Trophoblast cell (in vitro differentiated cells and primary cell): ENCODE measurements at regions not wholly inside any gene's neighbourhood (a gene's known extent, or its start where the extent isn't known, plus 50 kb on each side); places are given as distances from the start of the nearest gene placed in this dataset.

Experiments
- DNase-seq, 2 donors: peaks; one replicate each; pipeline ENCODE4 v3.0.0-alpha.2; 2016
- H2AFZ ChIP-seq: 2 replicates; pipeline ENCODE4 v1.6.1; 2013; ENCODE audit warnings: low read length, moderate library complexity, mild to moderate bottlenecking; ENCODE audit not compliant: insufficient read depth, poor library complexity
- H2AK5ac ChIP-seq: 2 replicates; pipeline ENCODE4 v1.6.1; 2013; ENCODE audit warnings: mild to moderate bottlenecking, low read length
- H2BK120ac ChIP-seq: 2 replicates; pipeline ENCODE4 v1.6.1; 2013; ENCODE audit warnings: low read length, mild to moderate bottlenecking, moderate library complexity; ENCODE audit not compliant: insufficient read depth, poor library complexity
- H2BK12ac ChIP-seq: 2 replicates; pipeline ENCODE4 v1.6.1; 2013; ENCODE audit warnings: mild to moderate bottlenecking, low read length, moderate library complexity
- H2BK5ac ChIP-seq: 2 replicates; pipeline ENCODE4 v1.6.1; 2013; ENCODE audit warnings: low read length, low read depth, moderate library complexity, mild to moderate bottlenecking; ENCODE audit not compliant: poor library complexity
- H3K14ac ChIP-seq: 2 replicates; pipeline ENCODE4 v1.6.1; 2013; ENCODE audit warnings: mild to moderate bottlenecking, low read length
- H3K18ac ChIP-seq: 2 replicates; pipeline ENCODE4 v1.6.1; 2013; ENCODE audit warnings: mild to moderate bottlenecking, low read length
- H3K23ac ChIP-seq: 2 replicates; pipeline ENCODE4 v1.6.1; 2013; ENCODE audit warnings: low read length
- H3K27ac ChIP-seq: 2 replicates; pipeline ENCODE4 v1.5.1; 2013; ENCODE audit warnings: low read depth, mild to moderate bottlenecking, inconsistent platforms, low read length, moderate library complexity
- H3K27me3 ChIP-seq: 2 replicates; pipeline ENCODE4 v1.6.1; 2013; ENCODE audit warnings: inconsistent platforms, mild to moderate bottlenecking, low read length, moderate library complexity; ENCODE audit not compliant: insufficient read depth
- H3K36me3 ChIP-seq, 2 experiments: 1 replicate in 1 of 2; 2 replicates in 1 of 2; pipeline ENCODE4 v1.6.1; 2013; ENCODE audit warnings: low read length in 2 of 2, mild to moderate bottlenecking in 2 of 2, moderate library complexity in 1 of 2; ENCODE audit not compliant: insufficient read depth in 2 of 2, control insufficient read depth in 1 of 2
- H3K4ac ChIP-seq: 2 replicates; pipeline ENCODE4 v1.6.1; 2013; ENCODE audit warnings: low read depth, mild to moderate bottlenecking, low read length, moderate library complexity
- H3K4me1 ChIP-seq, 2 experiments: 1 replicate in 1 of 2; 2 replicates in 1 of 2; pipeline ENCODE4 v1.6.1; 2013; ENCODE audit warnings: low read length in 2 of 2, mild to moderate bottlenecking in 2 of 2, moderate library complexity in 1 of 2; ENCODE audit not compliant: insufficient read depth in 2 of 2, control insufficient read depth in 1 of 2
- H3K4me2 ChIP-seq: 2 replicates; pipeline ENCODE4 v1.6.1; 2013; ENCODE audit warnings: inconsistent platforms, mild to moderate bottlenecking, low read length, moderate library complexity
- H3K4me3 ChIP-seq: 2 replicates; pipeline ENCODE4 v1.5.1; 2013; ENCODE audit warnings: mild to moderate bottlenecking, low read depth, low read length, inconsistent platforms
- H3K79me1 ChIP-seq: one replicate; pipeline ENCODE4 v1.6.1; 2013; ENCODE audit warnings: low read length
- H3K79me2 ChIP-seq: 2 replicates; pipeline ENCODE4 v1.6.1; 2013; ENCODE audit warnings: low read length, mild to moderate bottlenecking; ENCODE audit not compliant: control insufficient read depth, insufficient read depth, poor library complexity
- H3K9ac ChIP-seq: 2 replicates; pipeline ENCODE4 v1.6.1; 2013; ENCODE audit warnings: mild to moderate bottlenecking, low read length
- H3K9me3 ChIP-seq: 2 replicates; pipeline ENCODE4 v1.6.1; 2013; ENCODE audit warnings: low read depth, mild to moderate bottlenecking, control low read depth, inconsistent platforms, low read length; ENCODE audit not compliant: insufficient read depth
- H4K12ac ChIP-seq: 2 replicates; pipeline ENCODE4 v1.6.1; 2013; ENCODE audit warnings: low read depth, mild to moderate bottlenecking, low read length, moderate library complexity
- H4K8ac ChIP-seq: 2 replicates; pipeline ENCODE4 v1.6.1; 2013; ENCODE audit warnings: low read depth, mild to moderate bottlenecking, low read length, moderate library complexity
- H4K91ac ChIP-seq: one replicate; pipeline ENCODE4 v1.6.1; 2013; ENCODE audit warnings: low read depth, mild to moderate bottlenecking, low read length, moderate library complexity
- WGBS: extraction: QIAGEN DNeasy Blood & Tissue Kit; methylation state at CpG from one replicate; pipeline ENCODE4 v1.1.7; 2013; ENCODE audit warnings: missing lambda C conversion rate; ENCODE audit not compliant: insufficient read length, insufficient coverage; ENCODE audit errors: extremely low coverage; 5-methylcytosine and 5-hydroxymethylcytosine counted together

GRCh38 chr12:124471828-124472227 is 95.6 kb downstream of the NCOR2 start:
- no peak overlapping the region for H3K27ac ChIP-seq
- no peaks in the 10 kb centered on the region for H3K79me1 ChIP-seq
- no peak for DNase-seq
- H4K12ac ChIP-seq = no peak overlapping the region
- no peaks in the 10 kb centered on the region for H3K27me3 ChIP-seq
- no CpG with 5 or more reads among the region's 2 CpGs for WGBS
- H2BK5ac ChIP-seq = no peak overlapping the region
- peaks cover 56 to 66% of the 10 kb centered on the region in 2 experiments for H3K36me3 ChIP-seq
- no peaks in the 10 kb centered on the region for H3K79me2 ChIP-seq
- H3K4me2 ChIP-seq = no peak overlapping the region
- H3K9ac ChIP-seq = no peak overlapping the region
- H2BK12ac ChIP-seq = no peak overlapping the region
- no peak overlapping the region for H2BK120ac ChIP-seq
- H3K18ac ChIP-seq = no peak overlapping the region
- no peaks in the 10 kb centered on the region for H3K4me1 ChIP-seq
- H3K4me3 ChIP-seq = no peak overlapping the region
- no peak overlapping the region for H2AFZ ChIP-seq
- H4K8ac ChIP-seq = no peak overlapping the region
- H2AK5ac ChIP-seq = no peak overlapping the region
- no peak overlapping the region for H3K14ac ChIP-seq
- H4K91ac ChIP-seq = no peak overlapping the region
- no peak overlapping the region for H3K23ac ChIP-seq
- H3K9me3 ChIP-seq = peaks cover 20% of the 10 kb centered on the region
- H3K4ac ChIP-seq = no peak overlapping the region

GRCh38 chr12:124470806-124471205 is 96.6 kb downstream of the NCOR2 start:
- H3K9me3 ChIP-seq = peaks cover 21% of the 10 kb centered on the region

GRCh38 chr12:124470139-124470538 is 97.3 kb downstream of the NCOR2 start:
- no peak overlapping the region for H2AK5ac ChIP-seq
- no peaks in the 10 kb centered on the region for H3K4me1 ChIP-seq
- H3K79me2 ChIP-seq = no peaks in the 10 kb centered on the region
- H3K79me1 ChIP-seq = no peaks in the 10 kb centered on the region
- H3K14ac ChIP-seq = no peak overlapping the region
- no peak overlapping the region for H3K23ac ChIP-seq
- H3K4me3 ChIP-seq = no peak overlapping the region
- H3K27ac ChIP-seq = no peak overlapping the region
- no peak overlapping the region for H3K18ac ChIP-seq
- H3K9me3 ChIP-seq = peaks cover 25% of the 10 kb centered on the region
- WGBS = no CpG with 5 or more reads among the region's 5 CpGs
- peaks cover 60 to 65% of the 10 kb centered on the region in 2 experiments for H3K36me3 ChIP-seq
- H2BK5ac ChIP-seq = no peak overlapping the region
- no peak overlapping the region for H4K12ac ChIP-seq
- DNase-seq = no peak
- H3K27me3 ChIP-seq = no peaks in the 10 kb centered on the region
- H4K8ac ChIP-seq = no peak overlapping the region
- H3K4me2 ChIP-seq = no peak overlapping the region
- H2BK12ac ChIP-seq = no peak overlapping the region
- no peak overlapping the region for H2BK120ac ChIP-seq
- no peak overlapping the region for H3K4ac ChIP-seq
- H2AFZ ChIP-seq = no peak overlapping the region
- H3K9ac ChIP-seq = no peak overlapping the region
- no peak overlapping the region for H4K91ac ChIP-seq

More at GRCh38 chr12:124470806-124471205, 96.6 kb downstream of the NCOR2 start:
- no peak for DNase-seq
- no peak overlapping the region for H3K4ac ChIP-seq
- no peak overlapping the region for H2BK120ac ChIP-seq
- H3K4me1 ChIP-seq = no peaks in the 10 kb centered on the region
- H3K9ac ChIP-seq = no peak overlapping the region
- H2AFZ ChIP-seq = no peak overlapping the region
- no peak overlapping the region for H3K14ac ChIP-seq
- H4K12ac ChIP-seq = no peak overlapping the region
- peaks cover 59 to 65% of the 10 kb centered on the region in 2 experiments for H3K36me3 ChIP-seq
- no peak overlapping the region for H3K4me2 ChIP-seq
- H3K23ac ChIP-seq = no peak overlapping the region
- H3K79me1 ChIP-seq = no peaks in the 10 kb centered on the region
- no peak overlapping the region for H4K8ac ChIP-seq
- WGBS = no CpG with 5 or more reads among the region's 10 CpGs
- no peak overlapping the region for H4K91ac ChIP-seq
- no peak overlapping the region for H2BK12ac ChIP-seq
- H2AK5ac ChIP-seq = no peak overlapping the region
- H3K18ac ChIP-seq = no peak overlapping the region
- H3K79me2 ChIP-seq = no peaks in the 10 kb centered on the region
- H3K27ac ChIP-seq = no peak overlapping the region
- no peak overlapping the region for H2BK5ac ChIP-seq
- H3K27me3 ChIP-seq = no peaks in the 10 kb centered on the region
- H3K4me3 ChIP-seq = no peak overlapping the region

- peaks cover 57 to 65% of the 10 kb centered on the region in 2 experiments for H3K36me3 ChIP-seq
- H4K8ac ChIP-seq = no peak overlapping the region
- H3K18ac ChIP-seq = no peak overlapping the region
- no peak overlapping the region for H2AFZ ChIP-seq
- no peaks in the 10 kb centered on the region for H3K27me3 ChIP-seq
- no peak overlapping the region for H2BK12ac ChIP-seq
- no peak overlapping the region for H3K14ac ChIP-seq
- no peak overlapping the region for H3K4me2 ChIP-seq
- H3K9me3 ChIP-seq = peaks cover 29% of the 10 kb centered on the region
- no peak overlapping the region for H2BK120ac ChIP-seq
- no peak overlapping the region for H3K4ac ChIP-seq
- H3K4me1 ChIP-seq = no peaks in the 10 kb centered on the region
- no peak overlapping the region for H3K27ac ChIP-seq
- no peaks in the 10 kb centered on the region for H3K79me1 ChIP-seq
- H4K12ac ChIP-seq = no peak overlapping the region
- no peaks in the 10 kb centered on the region for H3K79me2 ChIP-seq
- DNase-seq = peak in 1 of 2 donors; percentile 59
- H4K91ac ChIP-seq = no peak overlapping the region
- WGBS = no CpG with 5 or more reads among the region's 11 CpGs
- H2BK5ac ChIP-seq = no peak overlapping the region
- H3K23ac ChIP-seq = no peak overlapping the region
- no peak overlapping the region for H3K4me3 ChIP-seq
- H3K9ac ChIP-seq = no peak overlapping the region
- no peak overlapping the region for H2AK5ac ChIP-seq
Measured at GRCh38 chr12:124469193-124469888, 98.1 kb downstream of the NCOR2 start.
